GM18861 (cell line): ENCODE measurements at regions not wholly inside any gene's neighbourhood (a gene's known extent, or its start where the extent isn't known, plus 50 kb on each side); places are given as distances from the start of the nearest gene placed in this dataset.
A peak's percentile ranks its signal among the peaks of the same experiment; 100 is the strongest.
"Not testable (repeated sequence)": the region's sequence is repeated elsewhere in the genome, so short reads cannot be mapped to it uniquely, and the experiment has no call there.

Experiments
- ATAC-seq: cut with Tn5 transposase; IDR thresholded peaks from one replicate; pipeline ENCODE4 v1.9.1; 2021; ENCODE audit not compliant: unreplicated experiment

DNA sequence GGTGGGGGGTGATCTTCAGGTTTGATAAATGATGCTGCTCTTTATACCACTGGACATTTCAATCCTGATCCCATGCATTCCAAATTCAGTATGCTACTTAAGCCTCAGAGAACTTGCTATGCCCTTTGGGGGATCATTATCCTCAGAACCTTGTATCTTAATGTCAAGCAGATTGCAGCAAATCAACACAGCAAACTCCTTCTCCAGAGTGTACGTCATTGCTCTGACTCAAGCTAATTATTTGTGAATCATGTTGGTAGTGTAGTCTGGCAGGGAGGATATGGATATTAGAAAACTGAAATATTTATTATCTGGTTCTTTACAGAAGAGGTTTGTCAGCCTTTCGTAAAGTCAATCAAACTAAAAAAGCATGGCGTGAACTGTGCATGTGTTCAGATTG is 562.5 kb upstream of the FAM98A start:
- ATAC-seq, result no peak

DNA sequence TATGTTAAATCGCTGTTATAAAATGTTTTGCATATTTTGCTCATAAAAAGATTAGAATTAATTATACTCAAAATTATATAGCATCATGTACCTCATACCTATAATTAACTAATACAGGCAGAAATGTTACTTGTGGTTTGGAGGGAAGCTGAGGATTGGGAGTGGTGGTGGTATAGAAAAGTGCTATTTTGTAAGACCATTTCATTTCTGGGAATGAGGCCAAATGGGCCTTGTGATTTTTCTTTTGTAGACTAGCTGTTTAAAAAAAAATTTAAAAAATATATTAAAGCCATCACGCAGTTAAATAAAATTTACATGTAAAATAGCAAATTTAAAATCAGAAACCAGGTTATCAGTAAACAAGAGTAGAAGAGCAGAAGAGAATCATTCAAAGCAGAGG is 560.8 kb upstream of the FAM98A start:
- no peak for ATAC-seq

DNA sequence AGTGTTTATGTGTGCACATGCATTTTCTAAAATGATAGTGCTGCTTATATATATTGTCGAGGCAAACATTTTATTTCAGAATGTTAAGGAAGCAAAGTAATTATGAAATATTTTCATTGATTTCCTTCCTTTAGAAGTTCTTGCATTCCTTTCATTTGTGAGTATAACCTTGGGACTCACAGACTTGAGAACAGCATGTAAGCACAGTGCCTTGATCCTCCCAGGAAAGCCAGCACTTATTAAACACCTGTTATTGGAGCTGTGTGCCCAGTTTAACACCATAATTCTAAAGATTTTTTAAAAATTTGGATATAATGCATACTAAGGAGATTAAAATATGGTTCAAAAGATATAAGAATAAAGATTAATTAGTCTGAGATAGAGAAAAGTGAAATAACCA is 554.4 kb upstream of the FAM98A start:
- no peak for ATAC-seq

DNA sequence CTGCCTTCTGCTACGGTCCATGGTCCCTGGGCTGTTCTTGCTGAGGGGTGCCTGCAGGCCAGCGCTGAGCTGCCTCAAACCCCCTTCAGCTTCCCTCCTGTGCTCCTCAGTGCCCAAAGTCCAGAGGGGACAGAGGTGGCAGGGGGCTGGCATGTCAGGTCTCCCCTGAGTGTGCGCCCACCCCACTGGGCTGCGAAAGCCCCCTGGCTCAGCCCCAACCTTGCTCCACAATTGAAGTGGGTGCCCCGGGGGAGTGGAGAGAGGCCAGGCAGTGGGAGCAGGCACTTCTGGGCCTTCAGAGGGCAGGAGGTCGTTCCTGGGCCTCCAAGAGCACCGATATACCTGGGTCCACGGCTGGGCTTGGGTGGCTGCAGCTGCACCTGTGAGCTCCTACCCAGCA is 548.7 kb upstream of the FAM98A start:
- no peak for ATAC-seq

DNA sequence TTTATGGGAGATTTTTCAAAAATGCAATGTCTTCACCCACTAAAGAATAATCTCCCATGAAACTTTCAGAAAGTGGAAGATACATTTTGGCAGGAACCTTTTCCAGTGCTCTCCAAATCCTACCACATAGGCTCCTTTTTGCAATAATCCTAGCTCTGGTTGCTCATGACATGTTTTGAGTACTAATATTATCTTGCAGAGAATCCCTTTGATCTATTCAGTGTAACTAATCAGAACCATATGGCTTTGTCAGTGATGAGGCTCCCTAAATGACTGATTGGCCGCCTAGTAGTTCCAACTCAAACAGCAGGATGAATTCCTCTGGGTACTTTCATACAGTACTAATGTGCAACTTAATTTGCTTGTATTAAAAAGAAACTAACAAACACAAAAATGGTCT is 544.0 kb upstream of the FAM98A start:
- no peak for ATAC-seq

DNA sequence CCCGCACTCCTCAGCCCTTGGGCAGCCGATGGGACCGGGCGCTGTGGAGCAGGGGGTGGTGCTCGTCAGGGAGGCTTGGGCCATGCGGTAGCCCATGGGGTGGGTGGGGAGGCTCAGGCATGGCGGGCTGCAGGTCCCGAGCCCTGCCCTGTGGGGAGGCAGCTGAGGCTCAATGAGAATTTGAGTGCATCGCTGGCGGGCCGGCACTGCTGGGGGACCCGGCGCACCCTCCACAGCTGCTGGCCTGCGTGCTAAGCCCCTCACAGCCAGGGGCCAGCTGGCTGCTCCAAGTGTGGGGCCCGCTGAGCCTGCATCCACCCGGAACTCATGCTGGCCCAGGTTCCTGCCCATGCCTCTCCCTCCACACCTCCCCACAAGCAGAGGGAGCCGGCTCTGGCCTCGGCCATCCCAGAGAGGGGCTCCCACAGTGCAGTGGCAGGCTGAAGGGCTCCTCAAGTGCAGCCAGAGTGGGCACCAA is 543.5 kb upstream of the FAM98A start:
- not testable (repeated sequence) for ATAC-seq

DNA sequence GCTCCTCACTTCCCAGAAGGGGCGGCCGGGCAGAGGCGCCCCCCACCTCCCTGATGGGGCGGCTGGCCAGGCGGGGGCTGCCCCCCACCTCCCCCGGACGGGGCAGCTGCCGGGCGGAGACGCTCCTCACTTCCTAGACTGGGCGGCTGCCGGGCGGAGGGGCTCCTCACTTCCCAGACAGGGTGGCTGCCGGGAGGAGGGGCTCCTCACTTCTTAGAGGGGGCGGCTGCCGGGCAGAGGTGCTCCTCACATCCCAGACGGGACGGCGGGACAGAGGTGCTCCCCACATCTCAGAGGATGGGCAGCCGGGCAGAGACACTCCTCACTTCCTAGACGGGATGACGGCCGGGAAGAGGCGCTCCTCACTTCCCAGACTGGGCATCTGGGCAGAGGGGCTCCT is 534.0 kb upstream of the FAM98A start:
- ATAC-seq, result not testable (repeated sequence)

DNA sequence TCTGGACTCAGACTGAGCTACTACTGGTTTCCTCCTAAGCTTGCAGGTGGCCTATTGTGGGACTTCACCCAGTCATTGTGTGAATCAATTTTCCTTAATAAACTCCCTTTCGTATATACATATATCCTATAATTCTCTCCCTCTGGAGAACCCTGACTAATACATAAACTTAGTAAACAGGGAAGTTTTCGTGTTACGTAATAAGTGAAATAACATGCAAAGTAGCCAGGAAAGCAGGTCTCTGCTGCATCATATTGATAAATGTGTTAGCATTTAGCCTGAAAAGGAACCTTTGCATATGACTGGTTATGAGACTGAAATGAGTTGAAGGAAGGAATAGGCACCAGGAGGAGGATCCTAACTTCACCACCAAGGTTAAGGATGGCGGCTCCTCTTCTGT is 527.2 kb upstream of the FAM98A start:
- no peak for ATAC-seq

DNA sequence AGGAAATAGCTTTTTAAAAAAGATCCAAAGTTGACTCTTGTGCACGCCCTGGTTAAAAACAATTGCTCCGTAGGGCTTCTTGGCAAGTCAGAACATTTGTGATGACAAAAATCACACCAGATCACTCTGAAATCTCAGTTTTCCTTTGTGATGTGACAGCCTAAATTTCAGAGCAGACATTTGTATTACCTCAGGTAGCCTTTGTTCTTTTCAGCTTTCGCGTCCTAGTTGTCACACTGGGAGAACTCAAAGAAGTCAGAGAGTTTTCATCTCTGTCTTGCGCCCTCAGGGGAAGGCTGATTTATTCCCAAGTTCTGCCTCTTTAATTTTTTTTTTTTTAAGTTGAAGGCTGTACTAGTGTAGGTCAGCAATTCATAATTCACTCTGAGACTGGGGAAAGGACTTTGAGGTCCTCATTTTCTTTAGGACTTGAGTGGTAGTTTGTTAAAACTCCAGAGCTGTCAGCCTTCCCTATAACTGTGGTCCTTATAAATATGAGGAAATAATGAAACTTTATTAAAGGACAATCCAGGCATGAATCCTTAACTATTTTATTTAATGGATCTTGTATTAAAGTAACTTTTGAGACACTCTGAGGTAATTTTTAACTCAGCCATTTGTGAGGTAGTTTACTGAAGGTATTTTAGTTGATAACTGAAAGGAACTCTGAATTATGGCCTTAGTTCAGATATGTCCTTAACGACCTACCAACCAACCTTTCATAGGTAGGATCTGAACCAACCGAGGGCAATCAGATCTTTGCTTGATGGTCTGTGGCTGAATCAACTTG is 525.1 kb upstream of the FAM98A start:
- no peak for ATAC-seq

DNA sequence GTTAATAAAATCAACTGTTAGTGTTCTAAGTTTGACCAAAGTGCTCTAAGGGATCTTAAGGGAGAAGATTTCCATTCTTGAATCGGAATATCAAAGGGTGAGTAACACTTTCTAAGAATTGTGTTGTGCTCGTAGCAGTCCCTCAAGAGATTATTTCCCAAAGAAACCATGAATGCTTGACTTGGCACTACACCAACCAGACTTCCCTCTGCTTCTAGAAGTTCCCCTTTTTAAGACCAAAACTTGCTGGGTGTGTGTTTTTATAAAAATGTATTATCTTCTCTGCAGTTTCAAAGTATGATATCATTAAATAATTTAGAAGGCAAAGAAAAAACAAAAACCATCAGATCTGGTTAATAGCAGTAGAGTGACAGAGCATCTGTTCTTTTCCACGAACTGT is 522.0 kb upstream of the FAM98A start:
- ATAC-seq, result no peak

DNA sequence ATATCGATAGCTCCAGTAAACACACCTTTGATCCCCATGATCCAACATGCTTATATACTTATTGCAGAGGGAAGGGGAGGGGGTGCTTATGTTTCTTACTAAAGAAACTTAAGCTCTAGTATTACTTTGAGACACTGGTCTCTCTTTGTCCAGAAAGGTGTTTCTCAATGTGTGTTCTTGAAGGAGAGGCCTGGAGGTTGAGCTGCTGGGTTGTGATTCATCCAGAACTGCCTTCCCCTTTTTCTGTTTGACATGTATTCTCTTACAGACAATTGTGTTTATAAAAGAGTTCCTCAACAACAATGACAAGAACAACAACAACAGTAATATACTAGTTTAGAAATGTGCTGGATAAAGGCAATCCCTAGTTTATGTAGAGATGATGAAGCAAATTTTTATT is 516.0 kb upstream of the FAM98A start:
- ATAC-seq, result no peak

DNA sequence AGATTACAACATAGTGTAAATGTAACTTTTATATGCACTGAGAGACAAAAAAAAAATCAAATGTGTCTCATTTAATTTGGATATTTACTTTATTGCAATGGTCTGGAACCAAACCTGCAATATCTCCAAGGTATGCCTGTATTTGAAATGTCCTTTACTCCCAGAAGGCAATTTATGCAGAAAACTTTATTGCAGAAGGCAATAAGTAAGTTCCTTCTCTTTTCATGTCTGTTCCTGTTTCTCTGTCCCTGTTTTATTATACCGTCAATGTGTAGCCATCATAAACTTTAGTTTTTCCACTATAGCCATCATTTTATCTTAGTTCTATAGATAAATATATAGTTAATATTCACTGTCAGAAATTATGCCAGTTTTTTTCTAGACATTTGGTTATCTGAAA is 513.1 kb upstream of the FAM98A start:
- ATAC-seq, result no peak

DNA sequence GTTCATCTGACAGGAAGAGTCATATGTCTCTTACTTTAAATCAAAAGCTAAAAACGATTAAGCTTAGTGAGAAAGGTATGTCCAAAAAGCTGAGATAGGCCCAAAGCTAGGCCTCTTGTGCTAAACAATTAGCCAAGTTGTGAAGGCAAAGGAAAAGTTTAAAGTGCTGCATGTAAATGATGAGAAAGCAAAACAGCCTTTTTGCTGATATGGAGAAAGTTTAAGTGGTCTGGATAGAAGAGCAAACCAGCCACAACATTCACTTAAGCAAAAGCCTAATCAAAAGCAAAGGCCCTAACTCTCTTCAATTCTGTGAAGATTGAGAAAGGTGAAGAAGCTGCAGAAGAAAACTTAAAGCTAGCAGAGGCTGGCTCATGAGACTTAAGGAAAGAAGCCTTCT is 511.3 kb upstream of the FAM98A start:
- no peak for ATAC-seq

DNA sequence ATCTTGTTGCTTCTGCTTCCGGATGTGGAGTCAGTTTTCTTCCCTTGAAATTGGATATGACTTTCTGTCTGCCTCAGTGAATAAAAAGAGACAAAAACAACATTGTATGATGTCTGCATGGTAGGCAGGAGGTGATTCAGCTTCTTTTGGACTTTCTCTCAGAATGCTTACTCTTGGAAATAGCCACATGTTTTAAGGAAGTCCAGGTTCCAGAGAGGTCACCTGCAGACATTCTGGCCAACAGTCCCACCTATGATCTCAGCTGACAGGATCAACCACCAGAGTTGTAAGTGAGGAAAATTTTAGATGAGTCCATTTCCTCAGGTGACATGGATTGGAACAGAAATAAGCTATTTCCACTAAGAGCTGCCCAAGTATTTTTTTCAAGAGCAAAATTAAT is 508.7 kb upstream of the FAM98A start:
- ATAC-seq, result no peak

DNA sequence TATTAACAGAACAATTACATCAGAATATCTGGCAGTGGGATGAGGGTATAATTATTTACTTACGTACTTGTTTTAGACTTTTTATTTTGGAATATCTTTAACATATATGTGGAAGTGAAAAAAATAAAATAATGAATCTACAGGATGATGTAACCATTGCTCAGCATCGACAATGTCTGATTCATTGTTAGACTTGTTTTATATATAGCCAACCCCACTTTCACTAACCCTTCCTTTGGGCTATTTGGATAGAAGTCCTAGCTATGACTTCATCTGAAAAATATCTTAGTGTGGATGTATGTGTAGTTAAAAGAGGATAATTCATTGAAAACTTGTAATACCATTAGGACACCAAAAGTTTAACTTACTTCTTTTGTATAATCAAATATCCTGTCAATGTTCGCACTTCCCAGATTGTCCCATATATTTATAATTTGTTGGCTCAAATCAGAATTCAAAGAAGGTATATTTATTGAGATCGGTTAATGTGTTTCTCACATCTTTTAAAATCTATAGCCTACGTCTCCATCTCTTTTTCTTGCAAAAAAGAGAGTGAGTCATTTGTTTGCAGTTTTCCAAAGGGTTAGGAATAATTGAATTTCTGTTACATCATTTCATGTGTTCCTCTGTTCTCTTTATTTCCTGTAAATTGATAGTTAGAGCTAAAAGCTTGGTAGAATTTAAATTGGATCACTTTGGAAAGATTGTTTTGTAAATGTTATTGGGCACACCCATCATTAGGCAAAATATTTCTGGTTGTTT is 506.1 kb upstream of the FAM98A start:
- ATAC-seq, result no peak

DNA sequence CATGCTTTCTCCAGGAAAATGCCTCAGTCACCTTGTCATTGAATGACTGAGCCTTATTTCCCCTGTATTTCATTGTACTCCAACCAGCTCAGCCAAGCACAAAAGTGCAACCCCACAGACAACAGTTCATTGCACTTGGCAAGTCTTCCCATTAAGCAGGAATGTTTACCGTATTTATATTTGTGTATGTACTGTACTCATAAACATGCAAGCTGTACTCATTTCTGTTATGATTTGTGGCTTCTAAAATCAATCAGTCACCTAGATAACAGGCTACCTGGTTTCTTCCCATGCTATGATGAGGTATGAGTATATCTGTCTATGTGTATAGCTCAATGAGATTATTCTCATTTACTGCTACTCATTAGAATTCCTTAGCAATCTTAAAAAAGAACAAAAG is 505.5 kb upstream of the FAM98A start:
- ATAC-seq, result no peak

DNA sequence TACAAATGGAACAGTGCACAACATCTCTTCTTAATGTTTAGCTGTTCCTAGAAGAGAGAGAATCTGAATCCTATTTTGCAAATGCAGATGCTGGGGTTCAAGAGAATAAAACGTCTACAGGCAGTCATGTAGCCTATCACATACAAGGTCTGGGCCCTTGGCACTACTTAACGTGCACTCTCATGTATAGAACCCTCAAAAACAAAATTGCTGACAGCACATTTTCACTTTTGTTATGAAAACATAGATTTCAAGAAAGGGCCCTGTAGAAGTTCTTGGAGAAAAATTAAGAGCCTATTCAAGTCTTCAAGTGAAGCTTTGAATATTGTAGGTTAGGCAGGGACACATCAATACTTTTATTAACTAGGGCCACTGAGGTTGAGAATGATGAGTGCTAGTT is 504.3 kb upstream of the FAM98A start:
- no peak for ATAC-seq

DNA sequence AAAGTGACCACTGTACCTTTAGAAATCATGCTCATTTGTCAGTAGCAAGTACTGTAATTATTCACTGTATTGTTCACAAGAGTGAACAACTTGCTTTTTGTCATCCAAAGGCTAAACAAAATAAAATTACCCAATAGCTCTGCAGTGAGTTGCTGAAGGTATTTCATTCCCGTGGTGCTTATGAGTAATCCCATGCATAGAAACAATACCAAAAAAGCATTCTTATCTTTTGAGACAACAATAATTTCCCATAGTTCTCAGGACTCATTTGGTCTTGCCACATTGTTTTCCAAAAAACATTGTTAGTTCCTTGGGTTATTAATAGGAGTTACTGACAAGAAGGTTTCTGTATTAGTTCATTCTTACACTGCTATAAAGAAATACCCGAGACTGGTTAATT is 503.2 kb upstream of the FAM98A start:
- no peak for ATAC-seq

DNA sequence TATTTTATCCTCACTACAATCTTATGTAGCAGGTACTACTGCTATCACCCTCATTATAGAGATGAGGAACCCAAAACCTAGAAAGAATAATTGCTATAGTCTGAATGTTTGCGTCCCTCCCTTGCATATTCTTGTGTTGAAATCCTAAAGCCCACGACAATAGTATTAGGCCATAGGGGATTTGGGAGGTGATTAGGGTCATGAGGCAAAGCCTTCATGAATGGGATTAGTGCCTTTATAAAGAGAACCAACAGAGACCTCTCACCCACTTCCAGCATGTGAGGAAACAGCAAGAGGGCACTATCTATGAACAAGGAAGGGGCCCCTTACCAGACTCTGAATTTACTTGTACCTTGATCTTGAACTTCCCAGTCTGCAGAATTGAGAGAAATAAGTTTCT is 500.3 kb upstream of the FAM98A start:
- ATAC-seq, result no peak

DNA sequence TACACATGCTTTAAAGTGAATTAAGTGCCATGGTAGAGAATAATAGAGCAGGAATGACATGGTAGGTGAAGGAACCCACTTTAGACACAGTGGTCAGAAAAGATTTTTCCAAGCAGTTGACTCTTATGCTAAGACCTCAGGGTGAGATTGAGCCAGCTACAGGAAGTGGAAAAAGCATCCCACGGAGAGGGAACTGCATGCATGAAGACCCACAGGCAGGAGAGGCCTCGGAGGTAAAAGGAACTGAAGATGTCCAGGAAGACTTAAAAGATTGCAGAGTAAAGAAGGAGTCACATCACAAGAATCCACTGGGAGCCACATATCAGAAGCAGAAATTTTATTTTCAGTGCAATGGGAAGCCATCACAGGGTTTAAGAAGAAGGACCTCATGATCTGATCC is 499.2 kb upstream of the FAM98A start:
- ATAC-seq, result no peak

DNA sequence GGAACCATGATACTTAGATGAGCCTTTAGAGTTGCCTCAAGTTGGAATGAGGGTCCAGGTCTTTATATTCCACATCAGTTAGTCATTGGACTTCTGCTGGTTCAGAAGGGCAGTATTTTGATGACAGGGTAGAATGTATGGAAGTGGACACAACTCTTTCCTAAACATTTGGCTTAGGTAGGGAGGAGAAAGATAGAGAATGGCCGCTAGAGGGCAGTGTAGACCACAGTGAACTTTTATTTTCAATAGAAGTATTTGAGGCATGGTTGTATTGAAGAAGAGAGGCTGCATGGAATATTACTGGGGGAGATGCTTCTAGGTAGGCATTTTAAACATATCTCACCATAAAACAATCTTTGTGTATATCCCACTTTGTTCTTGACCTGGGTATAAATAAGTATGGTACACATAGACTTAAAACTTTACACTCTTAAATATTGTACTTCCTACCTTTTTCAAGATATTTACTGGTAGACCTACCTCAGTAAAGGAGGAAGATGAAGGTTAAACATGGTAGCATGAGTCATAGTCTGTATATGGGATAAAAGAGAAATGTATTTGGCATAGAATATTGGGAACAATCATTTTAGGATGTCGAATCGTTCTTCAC is 497.6 kb upstream of the FAM98A start:
- peak; percentile 80 for ATAC-seq

DNA sequence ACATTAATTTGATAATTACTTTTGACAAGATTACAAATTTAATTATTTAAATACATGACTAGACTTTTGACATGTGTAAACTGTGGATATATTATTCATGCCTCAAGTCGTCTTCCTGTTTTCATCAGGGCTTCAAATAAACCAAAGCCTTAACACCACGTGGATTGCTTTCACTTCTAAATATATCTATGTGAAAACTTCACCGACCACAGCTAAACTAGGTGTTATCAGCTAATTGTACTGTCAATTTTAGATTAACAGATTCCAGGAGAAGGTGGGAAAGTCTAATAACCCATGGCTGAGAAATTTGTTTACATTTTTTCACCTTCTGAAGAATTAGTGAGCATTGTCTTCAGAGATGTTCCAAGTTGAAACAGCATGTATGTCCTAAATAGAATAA is 494.7 kb upstream of the FAM98A start:
- ATAC-seq, result no peak
